Upper lobe of left lung (tissue), 6 donors: ENCODE measurements at regions not wholly inside any gene's neighbourhood (a gene's known extent, or its start where the extent isn't known, plus 50 kb on each side); places are given as distances from the start of the nearest gene placed in this dataset.

Source experiments
- ATAC-seq, 2 donors: fragments of 200-7000 bp; cut with Tn5 transposase; one replicate each; pipeline ENCODE4 v1.9.1; 2022; ENCODE audit warnings: mild to moderate bottlenecking in 2 of 2, moderate library complexity in 2 of 2; ENCODE audit not compliant: low FRiP score in 2 of 2
- DNase-seq, 2 donors: peaks; one replicate each; pipeline ENCODE4 v3.0.0-alpha.2; 2019 to 2020
- H3K27ac ChIP-seq, 4 donors: fragments of 200-600 bp; sonication (generic); one replicate each; pipeline ENCODE4 v1.5.1; 2016 to 2019
- H3K27me3 ChIP-seq, 4 donors: fragments of 200-600 bp; sonication (generic); one replicate each; pipeline ENCODE4 v1.5.1; 2017 to 2019
- H3K36me3 ChIP-seq, 4 donors: fragments of 200-600 bp; sonication (generic); one replicate each; pipeline ENCODE4 v1.5.1; 2016 to 2019
- H3K4me1 ChIP-seq, 4 donors: fragments of 200-600 bp; sonication (generic); one replicate each; pipeline ENCODE4 v1.5.1; 2018 to 2019
- H3K4me3 ChIP-seq, 4 donors: fragments of 200-600 bp; sonication (generic); one replicate each; pipeline ENCODE4 v1.5.1; 2017 to 2019; ENCODE audit warnings: mild to moderate bottlenecking in 2 of 4, moderate library complexity in 1 of 4
- H3K9me3 ChIP-seq, 4 donors: fragments of 200-600 bp; sonication (generic); one replicate each; pipeline ENCODE4 v1.5.1; 2018 to 2019
- CTCF ChIP-seq, 6 experiments: fragments of 450-650 bp in 4 of 6; fragments of 200-600 bp in 2 of 6; sonication (generic) in 2 of 6; IDR thresholded peaks; one replicate each; pipeline ENCODE4 v1.5.1; 2016 to 2019; ENCODE audit warnings: antibody characterized with exemption in 6 of 6
- EP300 ChIP-seq, 4 donors: sonication (generic); formaldehyde crosslinking; IDR thresholded peaks; one replicate each; pipeline ENCODE4 v1.5.1; 2017; ENCODE audit warnings: antibody characterized with exemption in 4 of 4, control low read depth in 2 of 4
- POLR2A ChIP-seq, 4 donors: fragments of 450-650 bp; IDR thresholded peaks; one replicate each; pipeline ENCODE4 v1.5.1; 2016 to 2017; ENCODE audit warnings: antibody characterized with exemption in 4 of 4, mild to moderate bottlenecking in 2 of 4
- POLR2AphosphoS5 ChIP-seq, 2 donors: sonication (generic); formaldehyde crosslinking; IDR thresholded peaks; one replicate each; pipeline ENCODE4 v1.5.1; 2017; ENCODE audit warnings: antibody characterized with exemption in 2 of 2
- WGBS, 2 donors: methylation state at CpG; one replicate each; pipeline ENCODE4 v1.1.5; 2017 to 2018; 5-methylcytosine and 5-hydroxymethylcytosine counted together
- small RNA-seq, 4 donors: library from RNA; depleted of rRNA; stranded (forward); fragments of <200 nt; gene quantifications; one replicate each; pipeline ENCODE3, GENCODE V24; 2016
- donor health status: DM: no; HTN: no; CAD: no; lungs with moderate emphysema.
- donor health status: DM: no; HTN: yes; CAD: no; lungs with severe emphysema.

- no peak overlapping the region for H3K4me3 ChIP-seq
- H3K4me1 ChIP-seq, result no peaks in the 10 kb centered on the region
- 73 to 87% methylated on average over 1 of the region's 1 CpG for WGBS, 2 donors
- no peak overlapping the region for H3K27ac ChIP-seq
- no peaks in the 10 kb centered on the region for H3K9me3 ChIP-seq
- H3K36me3 ChIP-seq, result no peaks in the 10 kb centered on the region
- DNase-seq, result no peak
- no peaks in the 10 kb centered on the region for H3K27me3 ChIP-seq
- no peak for ATAC-seq
- no peak for TF ChIP-seq CTCF (IDR thresholded peaks at IDR 0.05)
- TF ChIP-seq POLR2AphosphoS5 (IDR thresholded peaks at IDR 0.05), result no peak
- no peak for TF ChIP-seq POLR2A (IDR thresholded peaks at IDR 0.05)
- TF ChIP-seq EP300 (IDR thresholded peaks at IDR 0.05), result no peak
Observed at GRCh38 chr18:6668836-6669235, 60.7 kb upstream of the ARHGAP28 start.

DNA sequence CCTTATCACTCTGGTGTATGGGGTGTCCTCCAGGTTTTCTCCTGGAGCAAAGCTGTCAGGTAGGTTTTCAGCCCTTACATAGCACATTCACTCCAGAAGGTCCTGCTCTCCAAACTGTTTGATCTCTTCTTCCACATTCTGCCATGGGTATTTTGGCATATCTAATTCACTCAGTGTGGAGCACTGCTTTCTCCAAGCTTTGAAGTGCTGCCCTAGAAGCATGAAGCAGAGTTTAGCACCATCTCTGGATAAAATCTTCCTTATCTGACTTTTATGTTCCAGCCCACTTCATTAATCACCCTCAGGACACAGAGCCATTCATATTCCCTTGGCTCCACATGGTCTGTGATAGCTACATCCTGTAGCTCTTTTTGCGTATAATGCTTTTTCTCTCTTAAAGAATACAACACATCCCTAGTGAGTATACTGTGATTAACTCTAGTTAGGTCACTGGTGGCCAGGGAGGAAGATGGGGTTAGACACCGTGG, 56.7 kb upstream of the ARHGAP28 start:
- H3K9me3 ChIP-seq, result no peaks in the 10 kb centered on the region
- no peak overlapping the region for H3K4me3 ChIP-seq
- H3K27ac ChIP-seq, result no peak overlapping the region
- H3K27me3 ChIP-seq, result no peaks in the 10 kb centered on the region
- no peaks in the 10 kb centered on the region for H3K4me1 ChIP-seq
- no peak for DNase-seq
- H3K36me3 ChIP-seq, result no peaks in the 10 kb centered on the region
- TF ChIP-seq EP300 (IDR thresholded peaks at IDR 0.05) (no peak), POLR2AphosphoS5 (IDR thresholded peaks at IDR 0.05) (no peak), CTCF (IDR thresholded peaks at IDR 0.05) (no peak), POLR2A (IDR thresholded peaks at IDR 0.05) (no peak)
- no peak for ATAC-seq
- 70 to 71% methylated on average over 2 of the region's 2 CpGs for WGBS, 2 donors

- no peak for TF ChIP-seq CTCF (IDR thresholded peaks at IDR 0.05)
- TF ChIP-seq POLR2A (IDR thresholded peaks at IDR 0.05), result no peak
- TF ChIP-seq POLR2AphosphoS5 (IDR thresholded peaks at IDR 0.05), result no peak
- TF ChIP-seq EP300 (IDR thresholded peaks at IDR 0.05), result no peak
- H3K4me3 ChIP-seq, result no peak overlapping the region
- H3K36me3 ChIP-seq, result no peaks in the 10 kb centered on the region
- DNase-seq (no peak), ATAC-seq (no peak)
- 93 to 98% methylated on average over 2 of the region's 2 CpGs for WGBS, 2 donors
- H3K27ac ChIP-seq, result no peak overlapping the region
- no peaks in the 10 kb centered on the region for H3K27me3 ChIP-seq
- no peaks in the 10 kb centered on the region for H3K9me3 ChIP-seq
- H3K4me1 ChIP-seq, result no peaks in the 10 kb centered on the region
Observed at GRCh38 chr18:6677086-6677485, 52.4 kb upstream of the ARHGAP28 start.

DNA sequence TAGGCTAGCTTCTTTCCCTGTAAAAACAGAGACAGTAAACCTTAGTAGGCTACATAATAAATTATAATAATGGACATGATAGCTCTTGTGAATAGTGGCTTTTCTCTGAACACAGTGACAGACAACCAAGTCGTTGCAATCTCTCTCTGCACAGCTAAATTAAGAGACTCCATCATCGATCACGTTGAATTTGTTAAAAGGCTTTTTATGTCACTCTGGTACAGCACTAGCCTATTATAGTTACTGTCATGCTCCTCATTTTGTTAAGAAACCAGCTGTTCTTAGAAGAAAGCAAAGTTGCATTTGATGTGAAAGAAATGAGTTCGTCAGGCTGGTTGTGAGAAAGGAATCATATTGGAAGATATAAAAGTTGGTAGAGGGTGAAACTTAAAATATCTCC, 50.3 kb upstream of the ARHGAP28 start:
- Histone ChIP-seq H3K36me3 (no peaks in the 10 kb centered on the region), H3K9me3 (no peaks in the 10 kb centered on the region), H3K4me1 (peaks cover 0 to 6% (median 0%) of the 10 kb centered on the region in 4 donors), H3K27me3 (no peaks in the 10 kb centered on the region), H3K27ac (no peak overlapping the region), H3K4me3 (no peak overlapping the region)
- ATAC-seq (no peak), DNase-seq (no peak)
- TF ChIP-seq EP300 (IDR thresholded peaks at IDR 0.05) (no peak), POLR2AphosphoS5 (IDR thresholded peaks at IDR 0.05) (no peak), POLR2A (IDR thresholded peaks at IDR 0.05) (no peak), CTCF (IDR thresholded peaks at IDR 0.05) (no peak)
- WGBS, 2 donors, result 66 to 79% methylated on average over 4 of the region's 4 CpGs

Small RNAs in the stretch of these regions (small RNA-seq; reads per million reads assigned to genes)
- gene RN7SL282P, result 0 reads per million in 4 donors
